SH-SY5Y (cell line): ENCODE measurements at regions not wholly inside any gene's neighbourhood (a gene's known extent, or its start where the extent isn't known, plus 50 kb on each side); places are given as distances from the start of the nearest gene placed in this dataset.

Source experiments
- GATA2 ChIP-seq: IDR thresholded peaks from 2 replicates; pipeline ENCODE4 v1.6.1; 2011; ENCODE audit warnings: mild to moderate bottlenecking, low read depth, low read length
- GATA3 ChIP-seq: IDR thresholded peaks from 2 replicates; pipeline ENCODE4 v1.6.1; 2011; ENCODE audit warnings: low read depth, mild to moderate bottlenecking, low read length, moderate library complexity

GRCh38 chr14:48748151-48748675 lies 838.0 kb downstream of the RPS29 start:
- TF ChIP-seq GATA2: no peak
- no peak for TF ChIP-seq GATA3
